GM12878 (cell line): ENCODE measurements at regions not wholly inside any gene's neighbourhood (a gene's known extent, or its start where the extent isn't known, plus 50 kb on each side); places are given as distances from the start of the nearest gene placed in this dataset.

Experiments used
- ATAC-seq: fragments of 200-7000 bp; cut with Tn5 transposase; 3 replicates; pipeline ENCODE4 v1.9.1; 2020; ENCODE audit warnings: mild to moderate bottlenecking, moderate library complexity
- BruUV-seq: library from RNA; stranded (reverse); fragments of 400-500 nt; replicated peaks from 2 replicates; lab custom pipeline; 2021; lab: Mats Ljungman, UMichigan
- CTCF ChIA-PET: fragments of 300-600 bp; sonication (Branson Sonifier 250); formaldehyde crosslinking; extraction: SDS; loops from one replicate; lab custom pipeline; 2021; ENCODE audit warnings: inconsistent platforms; lab: Yijun Ruan, JAX
- POLR2A ChIA-PET: fragments of 350-600 bp; formaldehyde crosslinking; extraction: SDS; loops from one replicate; lab custom pipeline; 2021; ENCODE audit warnings: inconsistent platforms; lab: Charles Lee
- RAD21 ChIA-PET: fragments of 300-600 bp; sonication (Branson Sonifier 250); formaldehyde crosslinking; loops from one replicate; lab custom pipeline; 2023; ENCODE audit warnings: antibody characterized with exemption; ENCODE audit not compliant: unreplicated experiment; lab: Charles Lee
- SMC1A ChIA-PET: fragments of 300-600 bp; sonication (Branson Sonifier 250); formaldehyde crosslinking; loops from one replicate; lab custom pipeline; 2023; ENCODE audit not compliant: unreplicated experiment, uncharacterized antibody; lab: Charles Lee
- DNase-seq: peaks from one replicate; pipeline ENCODE4 v3.0.0-alpha.2; 2011; ENCODE audit warnings: low read depth, low spot score
- FAIRE-seq: peaks from 3 replicates; lab custom pipeline; 2011; peaks lifted over from hg19 to GRCh38; lab: Jason Lieb, UNC
- H2AFZ ChIP-seq: 2 replicates; pipeline ENCODE4 v1.6.0; 2011; ENCODE audit warnings: low read depth, low read length, control low read depth; ENCODE audit not compliant: control insufficient read depth
- H3K27ac ChIP-seq: 2 replicates; pipeline ENCODE4 v1.5.1; 2011; ENCODE audit warnings: control low read depth; ENCODE audit not compliant: control insufficient read depth, insufficient read depth
- H3K27me3 ChIP-seq, 2 experiments: replicated peaks in 1 of 2; 2 replicates each; pipeline versions ENCODE4 v1.6.0 to v1.6.1; 2011; ENCODE audit warnings: low read length in 1 of 2; ENCODE audit not compliant: control insufficient read depth in 2 of 2, insufficient read depth in 2 of 2
- H3K36me3 ChIP-seq, 2 experiments: 2 replicates each; pipeline ENCODE4 v1.5.1; 2011; ENCODE audit warnings: low read length in 1 of 2; ENCODE audit not compliant: control insufficient read depth in 2 of 2, insufficient read depth in 2 of 2
- H3K4me1 ChIP-seq: 2 replicates; pipeline ENCODE4 v1.6.1; 2011; ENCODE audit warnings: mild to moderate bottlenecking, low read length, moderate library complexity, mixed read lengths; ENCODE audit not compliant: control insufficient read depth, insufficient read depth
- H3K4me2 ChIP-seq: 2 replicates; pipeline ENCODE4 v1.6.0; 2011; ENCODE audit warnings: control low read depth; ENCODE audit not compliant: control insufficient read depth, insufficient read depth
- H3K4me3 ChIP-seq: fragments of 200-600 bp; sonication (generic); 2 replicates; pipeline ENCODE4 v1.5.1; 2016
- H3K79me2 ChIP-seq: 2 replicates; pipeline ENCODE4 v1.6.0; 2011; ENCODE audit warnings: low read length; ENCODE audit not compliant: control insufficient read depth, insufficient read depth
- H3K9ac ChIP-seq: 2 replicates; pipeline ENCODE4 v1.8.0; 2011; ENCODE audit warnings: low read length, control low read depth, mixed read lengths; ENCODE audit not compliant: control insufficient read depth, insufficient read depth
- H3K9me3 ChIP-seq: replicated peaks from 3 replicates; pipeline ENCODE4 v1.5.1; 2011; ENCODE audit warnings: mild to moderate bottlenecking, low read length; ENCODE audit not compliant: control insufficient read depth, insufficient read depth
- H4K20me1 ChIP-seq: 2 replicates; pipeline ENCODE4 v1.6.0; 2011; ENCODE audit not compliant: control insufficient read depth, insufficient read depth
- BRCA1 ChIP-seq: IDR thresholded peaks from 2 replicates; pipeline ENCODE4 v1.6.1; 2011; ENCODE audit warnings: low read depth, low read length, improper control_type of control experiment
- E2F8 ChIP-seq: fragments of 450-650 bp; IDR thresholded peaks from 2 replicates; pipeline ENCODE4 v1.6.1; 2018; ENCODE audit warnings: mild to moderate bottlenecking, low read depth, moderate library complexity; ENCODE audit not compliant: partially characterized antibody
- FOXK2 ChIP-seq: fragments of 450-650 bp; IDR thresholded peaks from 2 replicates; pipeline ENCODE4 v1.6.1; 2017; ENCODE audit warnings: mild to moderate bottlenecking, moderate library complexity
- FOXM1 ChIP-seq: IDR thresholded peaks from 2 replicates; pipeline ENCODE4 v1.6.1; 2012; ENCODE audit warnings: low read depth, mild to moderate bottlenecking, inconsistent platforms, low read length, moderate library complexity
- JUND ChIP-seq: IDR thresholded peaks from 2 replicates; pipeline ENCODE4 v1.6.1; 2012; ENCODE audit warnings: low read depth, mild to moderate bottlenecking, low read length, improper control_type of control experiment, moderate library complexity
- LARP7 ChIP-seq: fragments of 450-650 bp; IDR thresholded peaks from 2 replicates; pipeline ENCODE4 v1.6.1; 2017; ENCODE audit warnings: mild to moderate bottlenecking
- NFIC ChIP-seq: IDR thresholded peaks from 2 replicates; pipeline ENCODE4 v1.6.1; 2012; ENCODE audit warnings: low read depth, mild to moderate bottlenecking, inconsistent platforms, low read length, moderate library complexity
- NR2F1 ChIP-seq: fragments of 450-650 bp; conservative IDR thresholded peaks from 2 replicates; pipeline ENCODE4 v1.6.1; 2017; ENCODE audit warnings: mild to moderate bottlenecking
- SPI1 ChIP-seq: IDR thresholded peaks from 2 replicates; pipeline ENCODE4 v1.6.1; 2011; ENCODE audit warnings: low read depth, mild to moderate bottlenecking, low read length, moderate library complexity, borderline replicate concordance; ENCODE audit not compliant: insufficient read depth
- STAT1 ChIP-seq: fragments of 450-650 bp; conservative IDR thresholded peaks from 2 replicates; pipeline ENCODE4 v1.6.1; 2014; ENCODE audit warnings: antibody characterized with exemption, mild to moderate bottlenecking
- USF2 ChIP-seq: IDR thresholded peaks from 2 replicates; pipeline ENCODE4 v1.6.1; 2011; ENCODE audit warnings: low read depth, low read length, improper control_type of control experiment, borderline replicate concordance
- YY1 ChIP-seq: IDR thresholded peaks from 2 replicates; pipeline ENCODE4 v1.6.1; 2011; ENCODE audit warnings: low read depth, mild to moderate bottlenecking, low read length
- ZBTB33 ChIP-seq: fragments of 450-650 bp; IDR thresholded peaks from 2 replicates; pipeline ENCODE4 v1.6.1; 2017; ENCODE audit warnings: mild to moderate bottlenecking
- ZNF384 ChIP-seq: IDR thresholded peaks from 2 replicates; pipeline ENCODE4 v1.6.1; 2012; ENCODE audit warnings: low read depth, mild to moderate bottlenecking, low read length, improper control_type of control experiment, borderline replicate concordance
- ZNF622 ChIP-seq: fragments of 450-650 bp; IDR thresholded peaks from 2 replicates; pipeline ENCODE4 v1.6.1; 2017; ENCODE audit warnings: mild to moderate bottlenecking, inconsistent platforms
- WGBS: methylation state at CpG from one replicate; pipeline ENCODE4 v1.1.6; 2016; ENCODE audit warnings: low lambda C conversion rate; ENCODE audit not compliant: insufficient replicate concordance, insufficient coverage; ENCODE audit errors: missing lambda C conversion rate; 5-methylcytosine and 5-hydroxymethylcytosine counted together
- in situ Hi-C: fragments of 300-500 bp; cut with MboI; formaldehyde crosslinking; loops from 9 replicates; pipeline ENCODE4 v1.14.3; 2018; ENCODE audit warnings: mixed read lengths
- intact Hi-C: fragments of 100-400 bp; cut with micrococcal nuclease; formaldehyde crosslinking; loops from one replicate; pipeline ENCODE4 v1.14.2; 2022; ENCODE audit not compliant: unreplicated experiment

- ChIA-PET CTCF (no interaction called here), SMC1A (interaction anchor here (0.6 to 1.0 kb wide), 2 partner anchors 33 to 937 kb away, joined by 3 read pairs; no protein-coding TSS in a partner anchor), RAD21 (no interaction called here), POLR2A (no interaction called here)
- H3K9me3 ChIP-seq = no peaks in the 10 kb centered on the region; the same call in 2 of the 3 replicates
- ATAC-seq (no peak), FAIRE-seq (no peak), DNase-seq (no peak)
- no peak overlapping the region for H3K4me3 ChIP-seq
- no peaks in the 10 kb centered on the region for H4K20me1 ChIP-seq
- no peak overlapping the region for H3K9ac ChIP-seq
- 42% methylated on average over 4 of the region's 4 CpGs for WGBS
- in situ Hi-C loops (no loop called here), intact Hi-C loops (no loop called here)
- BruUV-seq = no TSS peak
- H3K36me3 ChIP-seq = no peaks in the 10 kb centered on the region
- H3K27ac ChIP-seq = no peak overlapping the region
- no peaks in the 10 kb centered on the region for H3K27me3 ChIP-seq
- no peaks in the 10 kb centered on the region for H3K4me1 ChIP-seq
- no peak overlapping the region for H3K4me2 ChIP-seq
- H2AFZ ChIP-seq = no peak overlapping the region
- H3K79me2 ChIP-seq = no peaks in the 10 kb centered on the region
- TF ChIP-seq NFIC (no peak), ZNF622 (no peak), FOXK2 (no peak), SPI1 (no peak), NR2F1 (no peak), BRCA1 (no peak), LARP7 (no peak), FOXM1 (no peak), ZNF384 (no peak), E2F8 (no peak), ZBTB33 (no peak), USF2 (no peak), YY1 (no peak), JUND (no peak), STAT1 (no peak)
Measured at GRCh38 chr22:27197052-27197451, 539.7 kb downstream of the MIAT start.
